Progenitor cell of endocrine pancreas (in vitro differentiated cells): ENCODE measurements at regions not wholly inside any gene's neighbourhood (a gene's known extent, or its start where the extent isn't known, plus 50 kb on each side); places are given as distances from the start of the nearest gene placed in this dataset.

Experiments used
- DNase-seq: peaks from one replicate; pipeline ENCODE4 v3.0.0; 2021; ENCODE audit warnings: low spot score; ENCODE audit not compliant: unreplicated experiment
- H3K27ac Mint-ChIP-seq: 2 replicates; pipeline ENCODE4 v1.8.0; 2021; ENCODE audit warnings: mild to moderate bottlenecking, moderate library complexity, mixed read lengths
- H3K27me3 Mint-ChIP-seq: 2 replicates; pipeline ENCODE4 v1.8.0; 2021; ENCODE audit warnings: mixed read lengths
- H3K36me3 Mint-ChIP-seq: 2 replicates; pipeline ENCODE4 v1.8.0; 2022; ENCODE audit warnings: mixed read lengths; ENCODE audit not compliant: insufficient read depth
- H3K4me1 Mint-ChIP-seq: 2 replicates; pipeline ENCODE4 v1.8.0; 2021; ENCODE audit warnings: low read depth, mixed read lengths
- H3K4me3 Mint-ChIP-seq: 2 replicates; pipeline ENCODE4 v1.8.0; 2021; ENCODE audit warnings: low read depth, mild to moderate bottlenecking, moderate library complexity, mixed read lengths
- H3K9me3 Mint-ChIP-seq: 2 replicates; pipeline ENCODE4 v1.8.0; 2021; ENCODE audit warnings: low read depth, mixed read lengths
- CTCF ChIP-seq: fragments of 200-600 bp; sonication (generic); IDR thresholded peaks from one replicate; pipeline ENCODE4 v1.5.0; 2021; ENCODE audit warnings: antibody characterized with exemption, mild to moderate bottlenecking; ENCODE audit not compliant: unreplicated experiment

- no peak for TF ChIP-seq CTCF
- Mint-ChIP-seq H3K4me3 (no peak overlapping the region), H3K4me1 (peaks cover 2% of the 10 kb centered on the region)
These were observed 162.1 kb downstream of the RAB11FIP2 start for GRCh38 chr10:117884592-117884991.

GRCh38 chr10:117885206-117885829 is 161.4 kb downstream of the RAB11FIP2 start:
- Mint-ChIP-seq H3K36me3 (no peaks in the 10 kb centered on the region), H3K4me1 (peaks cover 2% of the 10 kb centered on the region), H3K27me3 (peaks cover 40% of the 10 kb centered on the region), H3K4me3 (no peak overlapping the region), H3K27ac (no peak overlapping the region), H3K9me3 (no peaks in the 10 kb centered on the region)
- TF ChIP-seq CTCF: no peak
- DNase-seq: no peak

More at GRCh38 chr10:117884592-117884991, 162.1 kb downstream of the RAB11FIP2 start:
- Mint-ChIP-seq H3K36me3 (no peaks in the 10 kb centered on the region), H3K27me3 (peaks cover 34% of the 10 kb centered on the region), H3K27ac (no peak overlapping the region), H3K9me3 (no peaks in the 10 kb centered on the region)
- no peak for DNase-seq

- peaks cover 2% of the 10 kb centered on the region for H3K4me1 Mint-ChIP-seq
- TF ChIP-seq CTCF: no peak
- H3K4me3 Mint-ChIP-seq: no peak overlapping the region
- peaks cover 40% of the 10 kb centered on the region for H3K27me3 Mint-ChIP-seq
- no peaks in the 10 kb centered on the region for H3K9me3 Mint-ChIP-seq
- no peak for DNase-seq
- H3K27ac Mint-ChIP-seq: no peak overlapping the region
- H3K36me3 Mint-ChIP-seq: no peaks in the 10 kb centered on the region
These were observed 160.0 kb downstream of the RAB11FIP2 start for GRCh38 chr10:117886766-117887165.

- Mint-ChIP-seq H3K27me3 (peaks cover 57% of the 10 kb centered on the region), H3K27ac (no peak overlapping the region)
These were observed 157.1 kb downstream of the RAB11FIP2 start for GRCh38 chr10:117889664-117890063.

GRCh38 chr10:117892681-117893220 is 154.0 kb downstream of the RAB11FIP2 start:
- peaks cover 40% of the 10 kb centered on the region for H3K27me3 Mint-ChIP-seq
- no peak overlapping the region for H3K4me3 Mint-ChIP-seq
- no peak for DNase-seq
- no peak for TF ChIP-seq CTCF
- no peaks in the 10 kb centered on the region for H3K4me1 Mint-ChIP-seq
- H3K36me3 Mint-ChIP-seq: no peaks in the 10 kb centered on the region
- H3K27ac Mint-ChIP-seq: no peak overlapping the region
- no peaks in the 10 kb centered on the region for H3K9me3 Mint-ChIP-seq

More at GRCh38 chr10:117889664-117890063, 157.1 kb downstream of the RAB11FIP2 start:
- DNase-seq: no peak
- TF ChIP-seq CTCF: no peak
- H3K4me1 Mint-ChIP-seq: peaks cover 2% of the 10 kb centered on the region
- no peaks in the 10 kb centered on the region for H3K9me3 Mint-ChIP-seq
- no peak overlapping the region for H3K4me3 Mint-ChIP-seq
- no peaks in the 10 kb centered on the region for H3K36me3 Mint-ChIP-seq
